Astrocyte (in vitro differentiated cells and primary cell): ENCODE measurements at regions not wholly inside any gene's neighbourhood (a gene's known extent, or its start where the extent isn't known, plus 50 kb on each side); places are given as distances from the start of the nearest gene placed in this dataset.

ENCODE experiments used
- DNase-seq: peaks from one replicate; pipeline ENCODE4 v3.0.0-alpha.2; 2010; ENCODE audit warnings: low read depth
- FAIRE-seq: peaks from 2 replicates; lab custom pipeline; 2011; peaks lifted over from hg19 to GRCh38; lab: Jason Lieb, UNC
- H2AFZ ChIP-seq: 2 replicates; pipeline ENCODE4 v1.6.0; 2012; ENCODE audit warnings: low read depth, low read length, inconsistent platforms
- H3K27ac ChIP-seq: 2 replicates; pipeline ENCODE4 v1.5.1; 2011; ENCODE audit warnings: low read depth, low read length, inconsistent platforms
- H3K27me3 ChIP-seq: 2 replicates; pipeline ENCODE4 v1.6.0; 2011; ENCODE audit warnings: low read length, inconsistent platforms; ENCODE audit not compliant: insufficient read depth
- H3K36me3 ChIP-seq: 2 replicates; pipeline ENCODE4 v1.5.1; 2011; ENCODE audit warnings: low read length, inconsistent platforms; ENCODE audit not compliant: insufficient read depth
- H3K4me1 ChIP-seq: 2 replicates; pipeline ENCODE4 v1.5.1; 2011; ENCODE audit warnings: low read length, inconsistent platforms; ENCODE audit not compliant: insufficient read depth
- H3K4me2 ChIP-seq: 2 replicates; pipeline ENCODE4 v1.6.0; 2012; ENCODE audit warnings: low read length, inconsistent platforms
- H3K4me3 ChIP-seq: 2 replicates; pipeline ENCODE4 v1.5.1; 2011; ENCODE audit warnings: low read depth, mild to moderate bottlenecking, low read length, inconsistent platforms; ENCODE audit not compliant: insufficient read depth
- H3K79me2 ChIP-seq: 2 replicates; pipeline ENCODE4 v1.6.0; 2012; ENCODE audit warnings: mild to moderate bottlenecking, low read length, inconsistent platforms; ENCODE audit not compliant: insufficient read depth
- H3K9ac ChIP-seq: 2 replicates; pipeline ENCODE4 v1.6.0; 2012; ENCODE audit warnings: mild to moderate bottlenecking, low read length, inconsistent platforms
- H3K9me3 ChIP-seq: 2 replicates; pipeline ENCODE4 v1.5.1; 2012; ENCODE audit warnings: low read depth, mild to moderate bottlenecking, low read length, inconsistent platforms; ENCODE audit not compliant: insufficient read depth
- H4K20me1 ChIP-seq: 2 replicates; pipeline ENCODE4 v1.6.0; 2012; ENCODE audit warnings: low read length, inconsistent platforms; ENCODE audit not compliant: insufficient read depth
- H3K27ac Mint-ChIP-seq: one replicate; pipeline ENCODE4 v1.8.0; 2021; ENCODE audit warnings: mild to moderate bottlenecking, mixed read lengths; ENCODE audit not compliant: unreplicated experiment
- H3K27me3 Mint-ChIP-seq: one replicate; pipeline ENCODE4 v1.8.0; 2021; ENCODE audit warnings: low read depth, mixed read lengths; ENCODE audit not compliant: unreplicated experiment
- H3K36me3 Mint-ChIP-seq: one replicate; pipeline ENCODE4 v1.8.0; 2021; ENCODE audit warnings: low read depth, mixed read lengths; ENCODE audit not compliant: unreplicated experiment
- H3K4me1 Mint-ChIP-seq: one replicate; pipeline ENCODE4 v1.8.0; 2021; ENCODE audit warnings: low read depth, mixed read lengths; ENCODE audit not compliant: unreplicated experiment
- H3K4me3 Mint-ChIP-seq: one replicate; pipeline ENCODE4 v1.8.0; 2021; ENCODE audit warnings: mild to moderate bottlenecking, moderate library complexity, mixed read lengths; ENCODE audit not compliant: unreplicated experiment
- H3K9me3 Mint-ChIP-seq: one replicate; pipeline ENCODE4 v1.8.0; 2021; ENCODE audit warnings: mild to moderate bottlenecking, mixed read lengths; ENCODE audit not compliant: unreplicated experiment
- EZH2 ChIP-seq: IDR thresholded peaks from 2 replicates; pipeline ENCODE4 v1.6.1; 2012; ENCODE audit warnings: mild to moderate bottlenecking, low read length, inconsistent platforms; ENCODE audit not compliant: insufficient read depth
- TF ChIP-seq, protein P1 (sequence below): IDR thresholded peaks from 2 replicates; pipeline ENCODE4 v1.5.1; 2011; ENCODE audit warnings: low read depth, mild to moderate bottlenecking, inconsistent platforms, low read length, moderate library complexity; ENCODE audit not compliant: insufficient read depth

GRCh38 chr4:34633241-34633640 lies 1611.1 kb downstream of the ARAP2 start:
- Histone ChIP-seq H2AFZ (no peak overlapping the region), H3K4me1 (no peaks in the 10 kb centered on the region), H3K27me3 (no peaks in the 10 kb centered on the region), H3K4me2 (no peak overlapping the region), H3K36me3 (no peaks in the 10 kb centered on the region), H3K4me3 (no peak overlapping the region), H3K79me2 (no peaks in the 10 kb centered on the region), H3K27ac (no peak overlapping the region), H4K20me1 (no peaks in the 10 kb centered on the region), H3K9me3 (no peaks in the 10 kb centered on the region), H3K9ac (no peak overlapping the region)
- no peak overlapping the region for H3K27ac Mint-ChIP-seq
- no peak for TF ChIP-seq EZH2
- TF ChIP-seq, protein P1, sequence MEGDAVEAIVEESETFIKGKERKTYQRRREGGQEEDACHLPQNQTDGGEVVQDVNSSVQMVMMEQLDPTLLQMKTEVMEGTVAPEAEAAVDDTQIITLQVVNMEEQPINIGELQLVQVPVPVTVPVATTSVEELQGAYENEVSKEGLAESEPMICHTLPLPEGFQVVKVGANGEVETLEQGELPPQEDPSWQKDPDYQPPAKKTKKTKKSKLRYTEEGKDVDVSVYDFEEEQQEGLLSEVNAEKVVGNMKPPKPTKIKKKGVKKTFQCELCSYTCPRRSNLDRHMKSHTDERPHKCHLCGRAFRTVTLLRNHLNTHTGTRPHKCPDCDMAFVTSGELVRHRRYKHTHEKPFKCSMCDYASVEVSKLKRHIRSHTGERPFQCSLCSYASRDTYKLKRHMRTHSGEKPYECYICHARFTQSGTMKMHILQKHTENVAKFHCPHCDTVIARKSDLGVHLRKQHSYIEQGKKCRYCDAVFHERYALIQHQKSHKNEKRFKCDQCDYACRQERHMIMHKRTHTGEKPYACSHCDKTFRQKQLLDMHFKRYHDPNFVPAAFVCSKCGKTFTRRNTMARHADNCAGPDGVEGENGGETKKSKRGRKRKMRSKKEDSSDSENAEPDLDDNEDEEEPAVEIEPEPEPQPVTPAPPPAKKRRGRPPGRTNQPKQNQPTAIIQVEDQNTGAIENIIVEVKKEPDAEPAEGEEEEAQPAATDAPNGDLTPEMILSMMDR = no peak
- FAIRE-seq (no peak), DNase-seq (no peak)
- H3K4me1 Mint-ChIP-seq = peaks cover 2% of the 10 kb centered on the region
- H3K27me3 Mint-ChIP-seq = no peaks in the 10 kb centered on the region
- H3K9me3 Mint-ChIP-seq = peaks cover 2% of the 10 kb centered on the region
- no peak overlapping the region for H3K4me3 Mint-ChIP-seq
- H3K36me3 Mint-ChIP-seq = no peaks in the 10 kb centered on the region

DNA sequence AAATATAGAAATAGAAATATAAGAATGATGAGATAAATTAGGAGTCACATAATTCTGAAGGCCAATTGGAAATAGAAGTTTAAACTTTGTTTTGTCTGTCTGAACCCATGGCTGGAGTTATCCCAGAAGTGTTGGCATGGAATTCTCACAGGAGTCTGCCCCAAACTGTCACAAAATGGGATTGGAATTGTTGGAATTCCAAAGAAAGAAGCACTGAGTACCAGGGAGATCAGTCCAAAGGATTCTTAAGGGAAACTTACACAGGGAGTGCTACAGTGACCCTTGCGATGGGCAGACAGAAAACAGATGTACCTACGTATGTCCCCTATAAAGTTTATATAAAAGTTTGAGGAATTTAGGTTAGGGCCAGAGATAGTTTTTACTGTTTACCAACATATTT lies 1607.7 kb downstream of the ARAP2 start:
- Histone ChIP-seq H2AFZ (no peak overlapping the region), H3K4me1 (no peaks in the 10 kb centered on the region), H3K4me2 (no peak overlapping the region), H3K9ac (no peak overlapping the region), H3K27me3 (no peaks in the 10 kb centered on the region), H3K9me3 (peaks cover 11% of the 10 kb centered on the region), H3K27ac (no peak overlapping the region), H3K4me3 (no peak overlapping the region), H3K36me3 (no peaks in the 10 kb centered on the region), H3K79me2 (no peaks in the 10 kb centered on the region), H4K20me1 (no peaks in the 10 kb centered on the region)
- H3K4me3 Mint-ChIP-seq = no peak overlapping the region
- no peak overlapping the region for H3K27ac Mint-ChIP-seq
- no peaks in the 10 kb centered on the region for H3K27me3 Mint-ChIP-seq
- FAIRE-seq (no peak), DNase-seq (no peak)
- TF ChIP-seq EZH2 = no peak
- TF ChIP-seq, protein P1 = no peak
- H3K9me3 Mint-ChIP-seq = peaks cover 8% of the 10 kb centered on the region
- peaks cover 2% of the 10 kb centered on the region for H3K4me1 Mint-ChIP-seq
- no peaks in the 10 kb centered on the region for H3K36me3 Mint-ChIP-seq

GRCh38 chr4:34643476-34643875 lies 1600.8 kb downstream of the ARAP2 start:
- DNase-seq = no peak
- no peak for FAIRE-seq
- Histone ChIP-seq H3K4me1 (no peaks in the 10 kb centered on the region), H4K20me1 (no peaks in the 10 kb centered on the region), H3K27me3 (no peaks in the 10 kb centered on the region), H3K27ac (no peak overlapping the region), H3K9ac (no peak overlapping the region), H3K4me3 (no peak overlapping the region), H2AFZ (no peak overlapping the region), H3K36me3 (no peaks in the 10 kb centered on the region), H3K79me2 (no peaks in the 10 kb centered on the region), H3K9me3 (peaks cover 11% of the 10 kb centered on the region), H3K4me2 (no peak overlapping the region)
- Mint-ChIP-seq H3K27me3 (no peaks in the 10 kb centered on the region), H3K4me3 (no peak overlapping the region), H3K27ac (no peak overlapping the region), H3K9me3 (peaks cover 9% of the 10 kb centered on the region), H3K4me1 (no peaks in the 10 kb centered on the region), H3K36me3 (no peaks in the 10 kb centered on the region)
- TF ChIP-seq, protein P1 = no peak
- no peak for TF ChIP-seq EZH2
